Stimulated activated CD8-positive, alpha-beta memory T cell treated with anti-CD3 and anti-CD28 coated beads, Interleukin-12 subunit alpha, Interleukin-12 subunit beta, amount 100 ng/mL, for 1 hour (primary cell): ENCODE measurements at regions not wholly inside any gene's neighbourhood (a gene's known extent, or its start where the extent isn't known, plus 50 kb on each side); places are given as distances from the start of the nearest gene placed in this dataset.

Experiments
- DNase-seq: peaks from one replicate; pipeline ENCODE4 v3.0.0-alpha.2; 2020; ENCODE audit warnings: low read depth

GRCh38 chr10:113420057-113420732, 132.7 kb upstream of the HABP2 start:
- DNase-seq: no peak

- no peak for DNase-seq
Measured at GRCh38 chr10:113420733-113421675, 131.8 kb upstream of the HABP2 start.

GRCh38 chr10:113422371-113422770, 130.5 kb upstream of the HABP2 start:
- no peak for DNase-seq

- DNase-seq: no peak
Measured at GRCh38 chr10:113423981-113424721, 128.7 kb upstream of the HABP2 start.

GRCh38 chr10:113425008-113425407, 127.8 kb upstream of the HABP2 start:
- no peak for DNase-seq

GRCh38 chr10:113425541-113425951, 127.3 kb upstream of the HABP2 start:
- no peak for DNase-seq

- no peak for DNase-seq
Measured at GRCh38 chr10:113426181-113426877, 126.5 kb upstream of the HABP2 start.

- DNase-seq: no peak
Measured at GRCh38 chr10:113427236-113427735, 125.6 kb upstream of the HABP2 start.

- DNase-seq: no peak
Measured at GRCh38 chr10:113427811-113428558, 124.9 kb upstream of the HABP2 start.

GRCh38 chr10:113430634-113431397, 122.0 kb upstream of the HABP2 start:
- no peak for DNase-seq

- DNase-seq: no peak
Measured at GRCh38 chr10:113431398-113432160, 121.3 kb upstream of the HABP2 start.

- no peak for DNase-seq
Measured at GRCh38 chr10:113433711-113434110, 119.1 kb upstream of the HABP2 start.

- no peak for DNase-seq
Measured at GRCh38 chr10:113434315-113434714, 118.5 kb upstream of the HABP2 start.

- no peak for DNase-seq
Measured at GRCh38 chr10:113434950-113435349, 117.9 kb upstream of the HABP2 start.

- DNase-seq: no peak
Measured at GRCh38 chr10:113435881-113436280, 117.0 kb upstream of the HABP2 start.

- no peak for DNase-seq
Measured at GRCh38 chr10:113436851-113437250, 116.0 kb upstream of the HABP2 start.

- DNase-seq: no peak
Measured at GRCh38 chr10:113438652-113439051, 114.2 kb upstream of the HABP2 start.

- DNase-seq: no peak
Measured at GRCh38 chr10:113441220-113441619, 111.6 kb upstream of the HABP2 start.

GRCh38 chr10:113441686-113442270, 111.1 kb upstream of the HABP2 start:
- DNase-seq: no peak
